A204.1 (cell line): ENCODE measurements at regions not wholly inside any gene's neighbourhood (a gene's known extent, or its start where the extent isn't known, plus 50 kb on each side); places are given as distances from the start of the nearest gene placed in this dataset.

Source experiments
- FAIRE-seq: peaks from 2 replicates; lab custom pipeline; 2012; peaks lifted over from hg19 to GRCh38; lab: Jason Lieb, UNC

GRCh38 chr18:77911971-77912605, 662.4 kb downstream of the GALR1 start:
- no peak for FAIRE-seq

- FAIRE-seq: no peak
These were observed 669.1 kb downstream of the GALR1 start for GRCh38 chr18:77918730-77919129.

- no peak for FAIRE-seq
These were observed 670.3 kb downstream of the GALR1 start for GRCh38 chr18:77919923-77920322.

GRCh38 chr18:77935342-77935741, 685.7 kb downstream of the GALR1 start:
- FAIRE-seq: no peak

- FAIRE-seq: no peak
These were observed 690.9 kb downstream of the GALR1 start for GRCh38 chr18:77940566-77940965.

- FAIRE-seq: no peak
These were observed 694.9 kb downstream of the GALR1 start for GRCh38 chr18:77944533-77944932.

GRCh38 chr18:77948567-77948966, 698.9 kb downstream of the GALR1 start:
- no peak for FAIRE-seq

- no peak for FAIRE-seq
These were observed 699.8 kb downstream of the GALR1 start for GRCh38 chr18:77949355-77949973.

- no peak for FAIRE-seq
These were observed 709.6 kb downstream of the GALR1 start for GRCh38 chr18:77959248-77959647.

- no peak for FAIRE-seq
These were observed 711.3 kb downstream of the GALR1 start for GRCh38 chr18:77960791-77961410.

GRCh38 chr18:77967071-77967470, 717.4 kb downstream of the GALR1 start:
- no peak for FAIRE-seq

GRCh38 chr18:77967791-77968190, 718.1 kb downstream of the GALR1 start:
- no peak for FAIRE-seq

GRCh38 chr18:77969972-77970371, 720.3 kb downstream of the GALR1 start:
- FAIRE-seq: no peak

GRCh38 chr18:77970814-77971213, 721.2 kb downstream of the GALR1 start:
- FAIRE-seq: no peak

- FAIRE-seq: no peak
These were observed 724.1 kb downstream of the GALR1 start for GRCh38 chr18:77973745-77974144.

- FAIRE-seq: no peak
These were observed 724.7 kb downstream of the GALR1 start for GRCh38 chr18:77974329-77974728.

GRCh38 chr18:77977331-77977730, 727.7 kb downstream of the GALR1 start:
- FAIRE-seq: no peak

GRCh38 chr18:77980275-77980674, 730.6 kb downstream of the GALR1 start:
- FAIRE-seq: no peak

GRCh38 chr18:77981874-77982273, 732.2 kb downstream of the GALR1 start:
- FAIRE-seq: no peak

GRCh38 chr18:77983270-77983669, 733.6 kb downstream of the GALR1 start:
- FAIRE-seq: no peak

GRCh38 chr18:77984178-77984577, 734.5 kb downstream of the GALR1 start:
- FAIRE-seq: no peak

- FAIRE-seq: no peak
These were observed 735.2 kb downstream of the GALR1 start for GRCh38 chr18:77984833-77985232.

- no peak for FAIRE-seq
These were observed 736.1 kb downstream of the GALR1 start for GRCh38 chr18:77985526-77986281.
